Fibroblast of lung (primary cell): ENCODE measurements at regions not wholly inside any gene's neighbourhood (a gene's known extent, or its start where the extent isn't known, plus 50 kb on each side); places are given as distances from the start of the nearest gene placed in this dataset.

Experiments used
- DNase-seq, 2 donors: peaks; one replicate each; pipeline versions ENCODE4 v3.0.0 to v3.0.0-alpha.2; 2010; ENCODE audit warnings: low read depth in 2 of 2
- H2AFZ ChIP-seq: 2 replicates; pipeline ENCODE4 v1.5.1; 2012; ENCODE audit warnings: low read length, control low read depth, inconsistent platforms
- H3K27ac ChIP-seq: 2 replicates; pipeline ENCODE4 v1.5.1; 2011; ENCODE audit warnings: low read length, control low read depth; ENCODE audit not compliant: insufficient read depth
- H3K27me3 ChIP-seq: 2 replicates; pipeline ENCODE4 v1.5.1; 2011; ENCODE audit warnings: mild to moderate bottlenecking, low read length; ENCODE audit not compliant: control insufficient read depth, insufficient read depth
- H3K36me3 ChIP-seq: 2 replicates; pipeline ENCODE4 v1.5.1; 2011; ENCODE audit warnings: low read length; ENCODE audit not compliant: control insufficient read depth, insufficient read depth
- H3K4me1 ChIP-seq: 2 replicates; pipeline ENCODE4 v1.5.1; 2011; ENCODE audit warnings: low read length; ENCODE audit not compliant: control insufficient read depth, insufficient read depth; ENCODE audit errors: extremely low read depth
- H3K4me2 ChIP-seq: 2 replicates; pipeline ENCODE4 v1.5.1; 2011; ENCODE audit warnings: low read length, control low read depth; ENCODE audit not compliant: insufficient read depth; ENCODE audit errors: extremely low read depth
- H3K4me3 ChIP-seq, 4 experiments: fragments of 200-600 bp in 1 of 4; sonication (generic) in 1 of 4; replicated peaks in 1 of 4; 2 replicates each; pipeline ENCODE4 v1.5.1; 2011 to 2016; ENCODE audit warnings: low read length in 4 of 4, low read depth in 3 of 4, mild to moderate bottlenecking in 3 of 4, control low read depth in 2 of 4, inconsistent platforms in 1 of 4, mixed read lengths in 1 of 4; ENCODE audit not compliant: insufficient read depth in 1 of 4; ENCODE audit errors: control extremely low read depth in 1 of 4
- H3K79me2 ChIP-seq: 2 replicates; pipeline ENCODE4 v1.5.1; 2012; ENCODE audit warnings: mild to moderate bottlenecking, low read length, inconsistent platforms; ENCODE audit not compliant: control insufficient read depth, insufficient read depth
- H3K9ac ChIP-seq: 2 replicates; pipeline ENCODE4 v1.5.1; 2011; ENCODE audit warnings: mild to moderate bottlenecking, low read length, control low read depth; ENCODE audit not compliant: insufficient read depth
- H3K9me3 ChIP-seq: 2 replicates; pipeline ENCODE4 v1.5.1; 2012; ENCODE audit warnings: low read depth, low read length; ENCODE audit not compliant: control insufficient read depth, insufficient read depth
- H4K20me1 ChIP-seq: 2 replicates; pipeline ENCODE4 v1.5.1; 2011; ENCODE audit warnings: low read length; ENCODE audit not compliant: control insufficient read depth, insufficient read depth; ENCODE audit errors: extremely low read depth
- CTCF ChIP-seq, 2 donors: IDR thresholded peaks in 1 of 2; conservative IDR thresholded peaks in 1 of 2; 1 replicate in 1 of 2; 2 replicates in 1 of 2; pipeline ENCODE4 v1.5.1; 2011 to 2012; ENCODE audit warnings: low read length in 2 of 2, control low read depth in 1 of 2, inconsistent platforms in 1 of 2, low read depth in 1 of 2, mild to moderate bottlenecking in 1 of 2
- EZH2 ChIP-seq: IDR thresholded peaks from 2 replicates; pipeline ENCODE4 v1.5.1; 2012; ENCODE audit warnings: low read length, control low read depth, mild to moderate bottlenecking; ENCODE audit errors: missing control alignments

GRCh38 chr3:34449305-34449704 is 650.9 kb downstream of the PDCD6IP start:
- no peak for TF ChIP-seq EZH2
- no peak for TF ChIP-seq CTCF (conservative IDR thresholded peaks at IDR 0.05 in 1 of 2, IDR thresholded peaks at IDR 0.05 in 1 of 2; ENCODE audit: low read depth in 1 of 2, low read length in 2 of 2)
- no peaks in the 10 kb centered on the region for H3K79me2 ChIP-seq
- no peaks in the 10 kb centered on the region for H4K20me1 ChIP-seq
- no peaks in the 10 kb centered on the region for H3K36me3 ChIP-seq
- H3K4me1 ChIP-seq = no peaks in the 10 kb centered on the region
- no peak overlapping the region for H3K9ac ChIP-seq
- H3K27me3 ChIP-seq = no peaks in the 10 kb centered on the region
- H3K4me3 ChIP-seq = no peak overlapping the region
- no peaks in the 10 kb centered on the region for H3K9me3 ChIP-seq
- DNase-seq = no peak
- H2AFZ ChIP-seq = no peak overlapping the region
- no peak overlapping the region for H3K4me2 ChIP-seq
- no peak overlapping the region for H3K27ac ChIP-seq

GRCh38 chr3:34463414-34463813 is 665.0 kb downstream of the PDCD6IP start:
- TF ChIP-seq CTCF (conservative IDR thresholded peaks at IDR 0.05 in 1 of 2, IDR thresholded peaks at IDR 0.05 in 1 of 2; ENCODE audit: low read depth in 1 of 2, low read length in 2 of 2) = no peak
- TF ChIP-seq EZH2 = no peak
- no peak overlapping the region for H3K27ac ChIP-seq
- no peak overlapping the region for H3K9ac ChIP-seq
- no peaks in the 10 kb centered on the region for H3K4me1 ChIP-seq
- no peak for DNase-seq
- H2AFZ ChIP-seq = no peak overlapping the region
- H3K79me2 ChIP-seq = no peaks in the 10 kb centered on the region
- no peak overlapping the region for H3K4me3 ChIP-seq
- no peak overlapping the region for H3K4me2 ChIP-seq
- no peaks in the 10 kb centered on the region for H4K20me1 ChIP-seq
- no peaks in the 10 kb centered on the region for H3K9me3 ChIP-seq
- no peaks in the 10 kb centered on the region for H3K27me3 ChIP-seq
- no peaks in the 10 kb centered on the region for H3K36me3 ChIP-seq

- Histone ChIP-seq H4K20me1 (no peaks in the 10 kb centered on the region), H3K4me1 (no peaks in the 10 kb centered on the region), H3K27me3 (no peaks in the 10 kb centered on the region), H3K4me2 (no peak overlapping the region), H3K27ac (no peak overlapping the region), H3K4me3 (no peak overlapping the region), H2AFZ (no peak overlapping the region), H3K9me3 (no peaks in the 10 kb centered on the region), H3K79me2 (no peaks in the 10 kb centered on the region), H3K9ac (no peak overlapping the region), H3K36me3 (no peaks in the 10 kb centered on the region)
- no peak for DNase-seq
- TF ChIP-seq EZH2 (no peak), CTCF (conservative IDR thresholded peaks at IDR 0.05 in 1 of 2, IDR thresholded peaks at IDR 0.05 in 1 of 2; ENCODE audit: low read depth in 1 of 2, low read length in 2 of 2) (no peak)
These were observed 666.2 kb downstream of the PDCD6IP start for GRCh38 chr3:34464646-34465045.
